ENCODE measurements at regions not wholly inside any gene's neighbourhood (a gene's known extent, or its start where the extent isn't known, plus 50 kb on each side); places are given as distances from the start of the nearest gene placed in this dataset.

GRCh38 chr2:139909136-139909535 is 1128.9 kb upstream of the NXPH2 start:
- TF ChIP-seq CTCF (IDR thresholded peaks at IDR 0.05; ENCODE audit: insufficient read depth, low read depth, low read length), result no peak
- no peak overlapping the region for H3K4me3 ChIP-seq (ENCODE audit: low read depth, low read length)
- DNase-seq (ENCODE audit: low read depth), result no peak

- no peak overlapping the region for H3K4me3 ChIP-seq (ENCODE audit: low read depth, low read length)
- no peak for TF ChIP-seq CTCF (IDR thresholded peaks at IDR 0.05; ENCODE audit: insufficient read depth, low read depth, low read length)
- no peak for DNase-seq (ENCODE audit: low read depth)
These were observed 1125.4 kb upstream of the NXPH2 start for GRCh38 chr2:139905624-139906023.

- TF ChIP-seq CTCF (IDR thresholded peaks at IDR 0.05; ENCODE audit: insufficient read depth, low read depth, low read length), result no peak
- no peak overlapping the region for H3K4me3 ChIP-seq (ENCODE audit: low read depth, low read length)
- no peak for DNase-seq (ENCODE audit: low read depth)
These were observed 1111.4 kb upstream of the NXPH2 start for GRCh38 chr2:139891636-139892035.

- no peak overlapping the region for H3K4me3 ChIP-seq (ENCODE audit: low read depth, low read length)
- no peak for TF ChIP-seq CTCF (IDR thresholded peaks at IDR 0.05; ENCODE audit: insufficient read depth, low read depth, low read length)
- no peak for DNase-seq (ENCODE audit: low read depth)
These were observed 1105.8 kb upstream of the NXPH2 start for GRCh38 chr2:139885921-139886498.

- no peak for DNase-seq (ENCODE audit: low read depth)
- TF ChIP-seq CTCF (IDR thresholded peaks at IDR 0.05; ENCODE audit: insufficient read depth, low read depth, low read length), result no peak
- H3K4me3 ChIP-seq (ENCODE audit: low read depth, low read length), result no peak overlapping the region
These were observed 1096.8 kb upstream of the NXPH2 start for GRCh38 chr2:139876964-139877363.

- H3K4me3 ChIP-seq (ENCODE audit: low read depth, low read length), result no peak overlapping the region
- no peak for TF ChIP-seq CTCF (IDR thresholded peaks at IDR 0.05; ENCODE audit: insufficient read depth, low read depth, low read length)
- no peak for DNase-seq (ENCODE audit: low read depth)
These were observed 1096.1 kb upstream of the NXPH2 start for GRCh38 chr2:139876321-139876720.

GRCh38 chr2:139872503-139872902 is 1092.3 kb upstream of the NXPH2 start:
- no peak for DNase-seq (ENCODE audit: low read depth)
- no peak for TF ChIP-seq CTCF (IDR thresholded peaks at IDR 0.05; ENCODE audit: insufficient read depth, low read depth, low read length)
- H3K4me3 ChIP-seq (ENCODE audit: low read depth, low read length), result no peak overlapping the region
